Endothelial cell (in vitro differentiated cells): ENCODE measurements at regions not wholly inside any gene's neighbourhood (a gene's known extent, or its start where the extent isn't known, plus 50 kb on each side); places are given as distances from the start of the nearest gene placed in this dataset.
A peak's percentile ranks its signal among the peaks of the same experiment; 100 is the strongest.
"Not testable (repeated sequence)": the region's sequence is repeated elsewhere in the genome, so short reads cannot be mapped to it uniquely, and the experiment has no call there.

Experiments used
- DNase-seq: peaks from one replicate; pipeline ENCODE4 v3.0.0; 2021; ENCODE audit warnings: low spot score
- H3K27ac Mint-ChIP-seq: one replicate; pipeline ENCODE4 v1.8.0; 2021; ENCODE audit warnings: mixed read lengths, inconsistent platforms; ENCODE audit not compliant: unreplicated experiment
- H3K27me3 Mint-ChIP-seq: one replicate; pipeline ENCODE4 v1.8.0; 2021; ENCODE audit warnings: mild to moderate bottlenecking, moderate library complexity, mixed read lengths, inconsistent platforms; ENCODE audit not compliant: unreplicated experiment
- H3K36me3 Mint-ChIP-seq: one replicate; pipeline ENCODE4 v1.8.0; 2021; ENCODE audit warnings: mild to moderate bottlenecking, low read depth, mixed read lengths, inconsistent platforms; ENCODE audit not compliant: unreplicated experiment
- H3K4me1 Mint-ChIP-seq: one replicate; pipeline ENCODE4 v1.8.0; 2021; ENCODE audit warnings: mild to moderate bottlenecking, mixed read lengths, inconsistent platforms; ENCODE audit not compliant: unreplicated experiment
- H3K4me3 Mint-ChIP-seq: one replicate; pipeline ENCODE4 v1.8.0; 2021; ENCODE audit warnings: mild to moderate bottlenecking, mixed read lengths, inconsistent platforms; ENCODE audit not compliant: unreplicated experiment
- H3K9me3 Mint-ChIP-seq: one replicate; pipeline ENCODE4 v1.8.0; 2021; ENCODE audit warnings: mixed read lengths, inconsistent platforms; ENCODE audit not compliant: unreplicated experiment
- CTCF ChIP-seq: fragments of 200-600 bp; sonication (generic); IDR thresholded peaks from one replicate; pipeline ENCODE4 v1.5.0; 2021; ENCODE audit warnings: antibody characterized with exemption; ENCODE audit not compliant: unreplicated experiment

DNA sequence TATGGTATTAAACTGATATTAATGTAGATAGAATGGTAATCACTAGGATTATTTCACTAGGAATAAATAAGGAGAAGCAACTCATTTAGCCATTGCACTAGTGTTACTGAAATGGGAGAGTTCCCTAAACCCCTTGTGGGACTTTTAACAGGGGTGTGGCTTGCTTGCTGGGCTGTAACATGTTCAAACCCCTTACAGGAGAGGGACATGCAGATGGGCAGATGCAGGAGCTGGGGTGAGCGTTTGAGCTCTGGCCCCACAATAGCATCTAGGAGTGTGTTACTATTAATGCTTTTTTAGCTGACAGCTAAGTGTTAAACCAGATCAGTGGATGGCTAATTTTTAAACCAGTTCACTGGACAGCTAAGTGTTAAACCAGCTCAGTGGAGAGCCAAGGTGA is 89.3 kb upstream of the ST8SIA4 start:
- no peak for DNase-seq
- TF ChIP-seq CTCF = no peak

DNA sequence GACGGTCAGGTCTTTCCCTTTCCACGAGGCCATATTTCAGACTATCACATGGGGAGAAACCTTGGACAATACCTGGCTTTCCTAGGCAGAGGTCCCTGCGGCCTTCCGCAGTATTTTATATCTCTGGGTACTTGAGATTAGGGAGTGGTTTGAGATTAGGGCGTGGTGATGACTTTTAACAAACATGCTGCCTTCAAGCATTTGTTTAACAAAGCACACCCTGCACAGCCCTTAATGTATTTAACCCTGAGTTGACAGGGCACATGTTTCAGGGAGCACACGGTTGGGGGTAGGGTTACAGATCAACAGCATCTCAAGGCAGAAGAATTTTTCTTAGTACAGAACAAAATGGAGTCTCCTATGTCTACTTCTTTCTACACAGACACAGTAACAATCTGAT is 80.5 kb upstream of the ST8SIA4 start:
- not testable (repeated sequence) for H3K27ac Mint-ChIP-seq, H3K4me1 Mint-ChIP-seq, H3K27me3 Mint-ChIP-seq, H3K9me3 Mint-ChIP-seq, H3K36me3 Mint-ChIP-seq, DNase-seq, H3K4me3 Mint-ChIP-seq

More for the DNA sequence above, 89.3 kb upstream of the ST8SIA4 start:
- no peak overlapping the region for H3K27ac Mint-ChIP-seq
- H3K9me3 Mint-ChIP-seq = no peaks in the 10 kb centered on the region
- peaks cover 3% of the 10 kb centered on the region for H3K27me3 Mint-ChIP-seq
- H3K4me3 Mint-ChIP-seq = no peak overlapping the region
- H3K36me3 Mint-ChIP-seq = no peaks in the 10 kb centered on the region
- H3K4me1 Mint-ChIP-seq = no peaks in the 10 kb centered on the region

DNA sequence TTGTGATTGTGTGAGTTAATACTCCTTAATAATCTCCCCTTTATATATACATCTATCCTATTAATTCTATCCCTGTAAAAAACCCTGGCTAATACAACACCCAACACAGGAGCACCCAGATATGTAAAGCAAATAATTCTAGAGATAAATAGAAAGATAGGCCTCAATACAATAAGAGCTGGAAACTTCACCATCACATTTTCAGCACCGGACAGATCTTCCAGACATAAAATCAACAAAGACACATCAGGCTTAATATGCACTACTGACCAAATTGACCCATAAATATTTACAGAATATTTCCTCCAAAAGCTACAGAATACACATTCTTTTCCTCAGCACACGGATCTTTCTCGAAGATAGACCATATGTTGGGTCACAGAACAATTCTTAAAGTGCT is 71.0 kb upstream of the ST8SIA4 start:
- Mint-ChIP-seq H3K27me3 (no peaks in the 10 kb centered on the region), H3K4me3 (no peak overlapping the region), H3K4me1 (peaks cover 20% of the 10 kb centered on the region), H3K27ac (no peak overlapping the region), H3K9me3 (no peaks in the 10 kb centered on the region), H3K36me3 (no peaks in the 10 kb centered on the region)
- no peak for DNase-seq
- no peak for TF ChIP-seq CTCF

DNA sequence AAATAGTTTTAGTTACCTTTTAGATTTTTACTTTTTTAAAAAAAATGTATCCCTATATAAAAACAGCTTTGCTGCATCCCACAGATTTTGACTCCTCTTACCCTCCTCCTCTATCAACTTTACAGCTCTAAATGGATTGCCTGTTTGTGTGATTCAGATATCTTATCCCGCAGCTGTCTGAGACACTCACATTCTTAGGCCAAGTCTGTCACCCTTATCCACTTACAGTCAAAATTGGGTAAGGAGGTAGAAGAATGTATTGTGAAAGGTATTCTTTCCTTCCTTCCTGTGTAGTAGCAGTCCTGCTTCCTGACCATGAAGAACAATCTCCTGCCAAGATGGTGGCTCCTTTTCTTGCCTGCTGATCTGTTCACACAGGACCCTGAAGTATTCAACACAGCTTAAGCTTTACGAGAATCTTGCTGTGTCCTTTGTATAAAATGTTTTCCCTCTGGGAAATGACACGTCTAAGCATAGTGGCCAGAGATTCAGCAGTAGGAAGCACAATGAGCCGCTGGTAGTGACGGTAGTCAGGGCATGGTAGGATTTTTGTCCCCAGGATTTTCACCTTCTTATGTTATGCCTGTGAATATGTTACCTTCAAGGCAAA is 67.7 kb upstream of the ST8SIA4 start:
- H3K36me3 Mint-ChIP-seq = no peaks in the 10 kb centered on the region

DNA sequence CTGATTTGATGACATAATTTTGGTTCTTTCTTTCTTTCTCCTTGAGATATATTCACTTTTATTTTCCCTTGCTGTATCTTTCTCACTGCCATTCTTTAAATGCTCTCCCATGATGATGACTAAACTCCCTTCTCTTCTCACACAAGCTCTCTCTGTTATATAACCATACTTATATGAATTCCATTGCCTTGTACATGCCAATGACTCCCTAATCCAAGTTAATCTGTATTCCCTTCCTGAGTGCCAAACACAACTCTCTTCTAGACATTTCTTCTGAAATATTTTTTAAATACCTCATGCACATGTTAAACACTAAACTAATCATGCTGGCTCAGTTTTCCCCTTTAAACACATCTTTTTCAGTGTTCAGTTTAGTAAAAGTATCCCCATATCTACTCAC is 62.2 kb upstream of the ST8SIA4 start:
- H3K4me1 Mint-ChIP-seq = peaks cover 12% of the 10 kb centered on the region
- H3K9me3 Mint-ChIP-seq = no peaks in the 10 kb centered on the region
- H3K27ac Mint-ChIP-seq = no peak overlapping the region
- H3K36me3 Mint-ChIP-seq = no peaks in the 10 kb centered on the region
- no peak overlapping the region for H3K4me3 Mint-ChIP-seq
- no peak for DNase-seq
- no peak for TF ChIP-seq CTCF
- no peaks in the 10 kb centered on the region for H3K27me3 Mint-ChIP-seq

More for the DNA sequence above, 67.7 kb upstream of the ST8SIA4 start:
- H3K27ac Mint-ChIP-seq = peak overlapping the region; percentile 77
- no peak overlapping the region for H3K4me3 Mint-ChIP-seq
- no peak for TF ChIP-seq CTCF
- H3K4me1 Mint-ChIP-seq = peaks cover 24% of the 10 kb centered on the region
- DNase-seq = peak; percentile 9
- H3K27me3 Mint-ChIP-seq = no peaks in the 10 kb centered on the region
- H3K9me3 Mint-ChIP-seq = no peaks in the 10 kb centered on the region
